GM18951 (cell line): ENCODE measurements at regions not wholly inside any gene's neighbourhood (a gene's known extent, or its start where the extent isn't known, plus 50 kb on each side); places are given as distances from the start of the nearest gene placed in this dataset.

Experiments
- POLR2A ChIP-seq: IDR thresholded peaks from 4 replicates; pipeline ENCODE4 v1.6.1; 2011; ENCODE audit warnings: mild to moderate bottlenecking; ENCODE audit not compliant: insufficient read length, insufficient read depth; ENCODE audit errors: extremely low read depth
- in situ Hi-C: fragments of 300-500 bp; cut with MboI; formaldehyde crosslinking; loops from one replicate; pipeline ENCODE4 v1.12.0; 2022; ENCODE audit warnings: low sequenced_read_pairs, mixed read lengths, inconsistent platforms; ENCODE audit not compliant: unreplicated experiment

GRCh38 chr2:105598829-105599698 lies 145.6 kb upstream of the NCK2 start:
- TF ChIP-seq POLR2A: no peak
- in situ Hi-C loops: no loop called here

GRCh38 chr2:105597806-105598803 lies 146.6 kb upstream of the NCK2 start:
- TF ChIP-seq POLR2A: no peak
- in situ Hi-C loops: no loop called here

GRCh38 chr2:105597011-105597805 lies 147.5 kb upstream of the NCK2 start:
- no peak for TF ChIP-seq POLR2A
- in situ Hi-C loops: no loop called here

GRCh38 chr2:105596411-105596921 lies 148.2 kb upstream of the NCK2 start:
- in situ Hi-C loops: no loop called here
- no peak for TF ChIP-seq POLR2A

- TF ChIP-seq POLR2A: no peak
- in situ Hi-C loops: no loop called here
These were observed 149.2 kb upstream of the NCK2 start for GRCh38 chr2:105595536-105595935.

GRCh38 chr2:105593221-105593967 lies 151.3 kb upstream of the NCK2 start:
- TF ChIP-seq POLR2A: no peak
- in situ Hi-C loops: no loop called here

GRCh38 chr2:105592288-105592687 lies 152.4 kb upstream of the NCK2 start:
- in situ Hi-C loops: no loop called here
- TF ChIP-seq POLR2A: no peak

- in situ Hi-C loops: no loop called here
- no peak for TF ChIP-seq POLR2A
These were observed 153.7 kb upstream of the NCK2 start for GRCh38 chr2:105590780-105591660.

- no peak for TF ChIP-seq POLR2A
- in situ Hi-C loops: no loop called here
These were observed 156.1 kb upstream of the NCK2 start for GRCh38 chr2:105588581-105588980.

GRCh38 chr2:105587637-105588036 lies 157.1 kb upstream of the NCK2 start:
- in situ Hi-C loops: no loop called here

GRCh38 chr2:105584435-105585010 lies 160.2 kb upstream of the NCK2 start:
- no peak for TF ChIP-seq POLR2A
- in situ Hi-C loops: no loop called here

More at GRCh38 chr2:105587637-105588036, 157.1 kb upstream of the NCK2 start:
- TF ChIP-seq POLR2A: no peak
